ENCODE measurements at regions not wholly inside any gene's neighbourhood (a gene's known extent, or its start where the extent isn't known, plus 50 kb on each side); places are given as distances from the start of the nearest gene placed in this dataset.

- Histone ChIP-seq H2AFZ (ENCODE audit: low read length) (no peak overlapping the region), H3K4me3 (ENCODE audit: insufficient read depth, low read length) (no peak overlapping the region), H3K4me2 (ENCODE audit: insufficient read depth, low read length) (no peak overlapping the region), H3K27me3 (ENCODE audit: insufficient read depth, low read length) (no peaks in the 10 kb centered on the region), H3K9me3 (ENCODE audit: low read depth, low read length) (no peaks in the 10 kb centered on the region), H3K36me3 (ENCODE audit: insufficient read depth, low read length) (no peaks in the 10 kb centered on the region), H3K27ac (ENCODE audit: low read depth, low read length) (no peak overlapping the region), H4K20me1 (ENCODE audit: insufficient read depth, low read length) (no peaks in the 10 kb centered on the region), H3K79me2 (ENCODE audit: insufficient read depth, low read length) (no peaks in the 10 kb centered on the region), H3K4me1 (ENCODE audit: insufficient read depth, low read length) (no peaks in the 10 kb centered on the region)
- TF ChIP-seq CTCF (IDR thresholded peaks at IDR 0.05; ENCODE audit: extremely low read depth, low read depth, low read length), result no peak
- no peak for DNase-seq (ENCODE audit: insufficient read length, low spot score, missing footprints)
These were observed 995.7 kb downstream of the GALC start for GRCh38 chr14:86997271-86997670.

- Histone ChIP-seq H3K27ac (ENCODE audit: low read depth, low read length) (no peak overlapping the region), H3K4me1 (ENCODE audit: insufficient read depth, low read length) (no peaks in the 10 kb centered on the region), H4K20me1 (ENCODE audit: insufficient read depth, low read length) (no peaks in the 10 kb centered on the region), H3K27me3 (ENCODE audit: insufficient read depth, low read length) (no peaks in the 10 kb centered on the region), H3K4me2 (ENCODE audit: insufficient read depth, low read length) (no peak overlapping the region), H3K9me3 (ENCODE audit: low read depth, low read length) (no peaks in the 10 kb centered on the region), H3K4me3 (ENCODE audit: insufficient read depth, low read length) (no peak overlapping the region), H2AFZ (ENCODE audit: low read length) (no peak overlapping the region), H3K79me2 (ENCODE audit: insufficient read depth, low read length) (no peaks in the 10 kb centered on the region), H3K36me3 (ENCODE audit: insufficient read depth, low read length) (no peaks in the 10 kb centered on the region)
- no peak for TF ChIP-seq CTCF (IDR thresholded peaks at IDR 0.05; ENCODE audit: extremely low read depth, low read depth, low read length)
- DNase-seq (ENCODE audit: insufficient read length, low spot score, missing footprints), result no peak
These were observed 1002.6 kb downstream of the GALC start for GRCh38 chr14:86990396-86990795.

GRCh38 chr14:86989285-86989684, 1003.7 kb downstream of the GALC start:
- no peaks in the 10 kb centered on the region for H3K36me3 ChIP-seq (ENCODE audit: insufficient read depth, low read length)
- no peaks in the 10 kb centered on the region for H3K27me3 ChIP-seq (ENCODE audit: insufficient read depth, low read length)
- H3K79me2 ChIP-seq (ENCODE audit: insufficient read depth, low read length), result no peaks in the 10 kb centered on the region
- no peak overlapping the region for H3K4me2 ChIP-seq (ENCODE audit: insufficient read depth, low read length)
- no peaks in the 10 kb centered on the region for H3K9me3 ChIP-seq (ENCODE audit: low read depth, low read length)
- H3K27ac ChIP-seq (ENCODE audit: low read depth, low read length), result no peak overlapping the region
- H3K4me1 ChIP-seq (ENCODE audit: insufficient read depth, low read length), result no peaks in the 10 kb centered on the region
- DNase-seq (ENCODE audit: insufficient read length, low spot score, missing footprints), result no peak
- H4K20me1 ChIP-seq (ENCODE audit: insufficient read depth, low read length), result no peaks in the 10 kb centered on the region
- H3K4me3 ChIP-seq (ENCODE audit: insufficient read depth, low read length), result no peak overlapping the region
- no peak for TF ChIP-seq CTCF (IDR thresholded peaks at IDR 0.05; ENCODE audit: extremely low read depth, low read depth, low read length)
- H2AFZ ChIP-seq (ENCODE audit: low read length), result no peak overlapping the region

- Histone ChIP-seq H3K9me3 (ENCODE audit: low read depth, low read length) (no peaks in the 10 kb centered on the region), H3K79me2 (ENCODE audit: insufficient read depth, low read length) (no peaks in the 10 kb centered on the region), H3K4me3 (ENCODE audit: insufficient read depth, low read length) (no peak overlapping the region), H3K36me3 (ENCODE audit: insufficient read depth, low read length) (no peaks in the 10 kb centered on the region), H3K4me2 (ENCODE audit: insufficient read depth, low read length) (no peak overlapping the region), H3K27me3 (ENCODE audit: insufficient read depth, low read length) (no peaks in the 10 kb centered on the region), H4K20me1 (ENCODE audit: insufficient read depth, low read length) (no peaks in the 10 kb centered on the region), H2AFZ (ENCODE audit: low read length) (no peak overlapping the region), H3K27ac (ENCODE audit: low read depth, low read length) (no peak overlapping the region), H3K4me1 (ENCODE audit: insufficient read depth, low read length) (no peaks in the 10 kb centered on the region)
- no peak for DNase-seq (ENCODE audit: insufficient read length, low spot score, missing footprints)
- TF ChIP-seq CTCF (IDR thresholded peaks at IDR 0.05; ENCODE audit: extremely low read depth, low read depth, low read length), result no peak
These were observed 1005.0 kb downstream of the GALC start for GRCh38 chr14:86987966-86988365.
